GM10266 (cell line): ENCODE measurements at regions not wholly inside any gene's neighbourhood (a gene's known extent, or its start where the extent isn't known, plus 50 kb on each side); places are given as distances from the start of the nearest gene placed in this dataset.
"Not testable (repeated sequence)": the region's sequence is repeated elsewhere in the genome, so short reads cannot be mapped to it uniquely, and the experiment has no call there.

Source experiments
- DNase-seq: peaks from one replicate; pipeline ENCODE4 v3.0.0; 2012; ENCODE audit errors: extremely low spot score
- TF ChIP-seq, protein P1 (sequence below): IDR thresholded peaks from 2 replicates; pipeline ENCODE4 v1.5.1; 2012; ENCODE audit warnings: mild to moderate bottlenecking, low read depth; ENCODE audit not compliant: control insufficient read depth, insufficient read depth; ENCODE audit errors: missing control alignments

DNA sequence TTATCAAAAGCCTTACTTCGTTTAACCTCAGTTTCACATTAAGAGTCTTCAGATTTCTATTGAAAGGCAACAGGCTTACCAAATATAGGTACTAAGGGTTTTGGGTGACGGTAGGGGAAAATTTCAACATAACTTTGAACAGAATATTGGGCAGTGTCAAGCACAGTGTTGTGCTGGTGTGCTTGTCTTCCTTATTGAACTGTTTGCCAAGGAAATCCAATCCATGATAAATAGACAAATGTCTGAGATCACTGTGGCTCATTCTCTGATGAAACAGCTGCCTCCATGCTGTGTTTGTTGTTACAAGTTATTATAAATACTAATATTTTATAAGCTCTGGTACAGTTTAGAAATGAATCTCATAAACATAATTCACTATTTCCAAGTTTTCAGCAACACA, 730.1 kb downstream of the NR2F1-AS1 start:
- TF ChIP-seq, protein P1, sequence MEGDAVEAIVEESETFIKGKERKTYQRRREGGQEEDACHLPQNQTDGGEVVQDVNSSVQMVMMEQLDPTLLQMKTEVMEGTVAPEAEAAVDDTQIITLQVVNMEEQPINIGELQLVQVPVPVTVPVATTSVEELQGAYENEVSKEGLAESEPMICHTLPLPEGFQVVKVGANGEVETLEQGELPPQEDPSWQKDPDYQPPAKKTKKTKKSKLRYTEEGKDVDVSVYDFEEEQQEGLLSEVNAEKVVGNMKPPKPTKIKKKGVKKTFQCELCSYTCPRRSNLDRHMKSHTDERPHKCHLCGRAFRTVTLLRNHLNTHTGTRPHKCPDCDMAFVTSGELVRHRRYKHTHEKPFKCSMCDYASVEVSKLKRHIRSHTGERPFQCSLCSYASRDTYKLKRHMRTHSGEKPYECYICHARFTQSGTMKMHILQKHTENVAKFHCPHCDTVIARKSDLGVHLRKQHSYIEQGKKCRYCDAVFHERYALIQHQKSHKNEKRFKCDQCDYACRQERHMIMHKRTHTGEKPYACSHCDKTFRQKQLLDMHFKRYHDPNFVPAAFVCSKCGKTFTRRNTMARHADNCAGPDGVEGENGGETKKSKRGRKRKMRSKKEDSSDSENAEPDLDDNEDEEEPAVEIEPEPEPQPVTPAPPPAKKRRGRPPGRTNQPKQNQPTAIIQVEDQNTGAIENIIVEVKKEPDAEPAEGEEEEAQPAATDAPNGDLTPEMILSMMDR = no peak
- no peak for DNase-seq

DNA sequence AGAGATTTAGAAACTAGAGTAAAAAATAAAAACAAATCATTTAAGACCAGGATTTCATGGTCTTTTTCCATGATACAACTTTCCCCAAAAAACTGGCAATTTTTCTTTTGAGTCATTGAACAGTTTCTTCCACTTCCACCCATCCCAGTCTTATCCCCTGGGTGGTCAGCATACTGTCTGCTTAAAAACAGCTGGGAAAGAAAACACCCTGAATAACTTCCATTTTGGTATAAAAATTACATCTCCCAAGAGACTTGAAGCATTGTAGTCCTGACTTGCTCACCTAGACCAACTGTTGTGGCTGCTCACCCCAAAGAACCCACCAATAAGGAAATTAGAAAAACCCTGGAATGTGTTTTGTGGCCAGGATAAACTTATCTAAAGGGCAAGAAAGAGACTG, 731.3 kb downstream of the NR2F1-AS1 start:
- TF ChIP-seq, protein P1 = no peak
- DNase-seq = no peak

DNA sequence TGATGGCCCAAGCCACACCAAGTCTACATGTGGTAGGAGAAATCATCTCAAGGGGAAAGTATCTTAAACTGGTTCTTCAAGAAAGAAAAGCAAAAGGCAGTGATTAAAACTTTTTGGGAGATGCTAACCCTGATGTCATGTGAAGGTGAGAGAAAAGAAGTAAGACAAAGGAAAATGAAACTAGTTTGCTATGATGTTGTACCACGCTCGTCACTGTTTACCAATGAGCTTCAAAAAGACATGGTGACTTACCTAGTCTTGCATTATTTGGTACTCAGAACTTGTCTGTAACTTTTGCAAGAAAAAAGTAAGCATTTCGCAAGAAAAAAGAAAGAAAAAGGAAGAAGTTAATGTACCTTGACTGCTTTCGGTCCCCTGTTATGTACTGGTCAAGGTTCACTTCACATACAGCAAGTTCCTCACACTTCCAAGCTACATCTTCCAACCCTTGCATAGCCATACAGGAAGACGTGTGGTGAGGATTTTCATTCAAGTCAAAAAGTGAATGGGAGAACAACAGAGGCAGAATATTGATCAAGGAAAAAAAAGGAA, 739.3 kb downstream of the NR2F1-AS1 start:
- TF ChIP-seq, protein P1 = no peak
- no peak for DNase-seq

DNA sequence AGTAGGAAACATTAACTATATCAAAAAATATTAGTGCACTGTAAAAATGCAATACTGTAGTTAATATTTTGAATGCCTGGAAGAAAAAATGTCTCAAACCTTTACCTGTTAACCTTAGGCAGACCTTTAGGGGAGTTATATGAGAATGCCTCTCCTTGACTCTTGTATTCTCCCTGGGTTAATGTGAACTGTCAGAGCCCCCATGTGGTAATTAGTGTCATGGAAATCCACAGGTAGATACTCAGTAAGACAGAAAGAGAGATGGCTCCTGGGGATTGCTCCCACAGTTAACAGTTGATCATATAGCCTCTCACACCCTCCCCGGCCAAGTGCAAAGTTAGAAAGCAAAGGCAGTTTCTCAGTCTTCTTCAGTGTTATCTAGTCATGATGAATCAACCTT, 742.8 kb downstream of the NR2F1-AS1 start:
- DNase-seq = no peak
- TF ChIP-seq, protein P1 = no peak

DNA sequence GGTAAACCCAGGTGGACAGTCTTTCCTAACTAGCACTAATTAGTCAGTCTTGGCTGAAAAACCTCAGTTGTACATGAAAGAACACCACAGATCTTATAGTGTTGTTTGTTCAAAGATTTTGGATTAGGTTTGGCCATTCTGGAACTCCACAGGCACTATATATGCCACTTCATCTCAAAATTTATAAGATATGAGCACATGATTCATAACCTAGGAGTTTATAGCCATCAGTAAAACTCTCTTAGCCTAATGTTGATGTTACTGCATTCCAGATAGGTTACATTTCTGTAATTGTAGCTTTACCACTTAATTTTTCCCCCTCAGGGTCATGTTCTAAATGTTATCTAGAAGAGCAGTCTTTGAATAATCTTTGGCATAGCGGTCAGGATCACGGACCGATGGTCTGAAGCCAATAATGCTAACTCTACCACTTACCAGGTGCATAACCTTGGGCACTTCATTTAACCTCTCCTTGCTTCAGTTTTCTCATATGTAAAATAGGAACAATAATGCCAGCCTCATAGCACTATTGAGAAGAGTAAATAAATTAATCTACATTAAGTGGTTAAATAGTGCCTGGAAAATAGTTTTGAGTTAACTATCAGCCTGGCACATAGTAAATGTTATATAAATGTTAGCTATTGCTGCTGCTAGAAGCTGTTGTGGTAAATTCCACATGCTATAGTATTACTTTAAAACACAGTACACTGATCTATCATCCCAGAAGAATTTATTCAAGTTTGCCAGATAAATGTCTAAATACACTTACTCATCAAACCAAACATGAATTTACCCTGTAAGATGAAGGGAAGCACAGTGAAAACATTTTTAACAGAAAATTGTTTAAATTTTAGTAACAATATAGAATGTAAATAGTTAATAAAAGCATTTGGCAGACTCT, 743.9 kb downstream of the NR2F1-AS1 start:
- no peak for DNase-seq
- TF ChIP-seq, protein P1 = no peak

DNA sequence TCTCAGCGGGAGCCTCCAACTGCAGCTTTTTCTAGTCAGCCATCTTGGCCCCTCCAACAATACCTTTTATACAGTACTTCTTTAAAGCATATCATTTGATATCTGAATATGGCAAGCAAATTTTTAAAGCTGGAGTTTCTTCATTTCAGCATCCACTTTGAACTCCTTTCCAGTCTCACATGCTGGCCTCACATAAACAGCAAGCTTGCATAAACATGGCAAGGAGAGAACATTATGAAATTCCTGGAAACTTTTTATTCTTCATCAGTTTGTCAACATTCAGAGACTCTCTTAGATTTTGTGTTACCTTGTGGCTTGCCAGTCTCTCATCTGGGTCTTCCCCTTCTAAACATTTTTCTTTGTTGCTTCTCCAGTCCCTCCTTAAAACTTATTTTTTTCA, 745.3 kb downstream of the NR2F1-AS1 start:
- no peak for DNase-seq
- TF ChIP-seq, protein P1 = no peak

DNA sequence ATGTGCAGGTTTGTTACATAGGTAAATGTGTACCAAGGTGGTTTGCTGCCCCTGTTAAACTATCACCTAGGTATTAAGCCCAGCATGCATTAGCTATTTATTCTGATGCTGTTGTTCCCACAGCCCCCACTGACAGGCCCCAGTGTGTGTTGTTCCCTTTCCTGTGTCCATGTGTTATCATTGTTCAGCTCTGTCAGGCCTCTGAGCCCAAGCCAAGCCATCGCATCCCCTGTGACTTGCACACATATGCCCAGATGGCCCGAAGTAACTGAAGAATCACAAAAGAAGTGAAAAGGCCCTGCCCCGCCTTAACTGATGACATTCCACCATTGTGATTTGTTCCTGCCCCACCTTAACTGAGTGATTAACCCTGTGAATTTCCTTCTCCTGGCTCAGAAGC, 757.5 kb downstream of the NR2F1-AS1 start:
- not testable (repeated sequence) for DNase-seq
